C4-2B (cell line): ENCODE measurements at regions not wholly inside any gene's neighbourhood (a gene's known extent, or its start where the extent isn't known, plus 50 kb on each side); places are given as distances from the start of the nearest gene placed in this dataset.

Experiments used
- H3K27ac ChIP-seq: fragments of 450-650 bp; 2 replicates; pipeline ENCODE4 v1.5.1; 2017
- ZFX ChIP-seq: fragments of 450-650 bp; IDR thresholded peaks from 2 replicates; pipeline ENCODE4 v1.6.1; 2017
- TF ChIP-seq, protein P1 (sequence below): fragments of 450-650 bp; conservative IDR thresholded peaks from 2 replicates; pipeline ENCODE4 v1.5.1; 2017; ENCODE audit warnings: mild to moderate bottlenecking

DNA sequence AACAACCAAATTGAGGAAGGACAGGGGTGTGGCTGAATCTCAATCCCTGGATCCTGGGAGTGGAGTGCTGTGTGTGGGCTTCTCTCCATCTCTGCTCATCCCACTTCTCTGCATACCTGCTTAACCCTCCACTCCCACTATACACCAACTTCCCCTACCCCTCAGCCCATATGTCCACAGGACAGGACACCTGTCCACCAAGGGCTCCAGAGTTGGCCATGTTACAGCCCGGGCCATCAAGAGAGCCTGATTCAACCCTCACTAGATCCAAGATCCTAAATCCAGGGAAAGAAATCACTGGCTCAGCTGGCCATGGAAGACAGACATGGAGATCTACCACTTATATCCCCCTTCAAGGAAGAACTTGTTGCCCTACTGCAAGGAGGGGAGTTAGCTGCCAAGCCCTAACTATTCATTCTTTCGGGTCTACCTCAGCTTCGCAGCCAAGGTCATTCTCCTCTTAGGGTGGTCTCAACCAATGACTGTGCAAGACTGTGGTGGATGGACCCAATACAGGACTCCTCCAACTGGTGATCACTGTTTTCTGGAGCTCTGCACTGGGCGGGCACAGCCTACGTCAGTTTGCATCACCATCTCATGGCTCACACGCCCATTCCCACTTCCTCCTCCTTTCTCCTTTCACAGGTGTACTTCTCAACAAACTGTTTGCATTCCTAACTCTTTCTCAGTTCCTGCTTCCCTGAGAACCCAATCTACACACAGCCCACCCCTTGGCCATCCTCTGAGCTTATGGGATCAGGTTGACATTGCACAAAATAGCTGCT is 53.7 kb upstream of the ZBTB43 start:
- no peak overlapping the region for H3K27ac ChIP-seq
- TF ChIP-seq, protein P1, sequence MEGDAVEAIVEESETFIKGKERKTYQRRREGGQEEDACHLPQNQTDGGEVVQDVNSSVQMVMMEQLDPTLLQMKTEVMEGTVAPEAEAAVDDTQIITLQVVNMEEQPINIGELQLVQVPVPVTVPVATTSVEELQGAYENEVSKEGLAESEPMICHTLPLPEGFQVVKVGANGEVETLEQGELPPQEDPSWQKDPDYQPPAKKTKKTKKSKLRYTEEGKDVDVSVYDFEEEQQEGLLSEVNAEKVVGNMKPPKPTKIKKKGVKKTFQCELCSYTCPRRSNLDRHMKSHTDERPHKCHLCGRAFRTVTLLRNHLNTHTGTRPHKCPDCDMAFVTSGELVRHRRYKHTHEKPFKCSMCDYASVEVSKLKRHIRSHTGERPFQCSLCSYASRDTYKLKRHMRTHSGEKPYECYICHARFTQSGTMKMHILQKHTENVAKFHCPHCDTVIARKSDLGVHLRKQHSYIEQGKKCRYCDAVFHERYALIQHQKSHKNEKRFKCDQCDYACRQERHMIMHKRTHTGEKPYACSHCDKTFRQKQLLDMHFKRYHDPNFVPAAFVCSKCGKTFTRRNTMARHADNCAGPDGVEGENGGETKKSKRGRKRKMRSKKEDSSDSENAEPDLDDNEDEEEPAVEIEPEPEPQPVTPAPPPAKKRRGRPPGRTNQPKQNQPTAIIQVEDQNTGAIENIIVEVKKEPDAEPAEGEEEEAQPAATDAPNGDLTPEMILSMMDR = no peak
- TF ChIP-seq ZFX = no peak

DNA sequence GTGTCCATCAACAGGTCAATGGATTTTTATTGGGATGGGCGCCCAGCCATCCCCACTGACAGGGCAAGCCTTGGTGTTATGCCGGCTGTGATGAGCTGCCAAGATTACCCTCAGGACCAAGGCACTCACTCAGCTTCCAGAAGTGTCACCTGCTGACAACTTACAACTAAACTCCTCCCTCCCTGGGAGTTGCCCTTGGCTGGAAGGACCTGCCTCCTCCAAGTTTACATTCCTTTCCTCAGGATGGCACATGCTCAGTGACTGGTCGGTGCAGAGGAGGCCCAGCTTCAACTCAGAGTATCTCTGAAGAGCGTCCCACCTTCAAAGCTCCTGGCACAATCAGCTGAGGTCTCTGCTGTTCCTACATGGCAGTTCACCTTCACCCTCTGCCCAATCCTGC is 52.5 kb upstream of the ZBTB43 start:
- TF ChIP-seq ZFX = no peak
- TF ChIP-seq, protein P1 = no peak

DNA sequence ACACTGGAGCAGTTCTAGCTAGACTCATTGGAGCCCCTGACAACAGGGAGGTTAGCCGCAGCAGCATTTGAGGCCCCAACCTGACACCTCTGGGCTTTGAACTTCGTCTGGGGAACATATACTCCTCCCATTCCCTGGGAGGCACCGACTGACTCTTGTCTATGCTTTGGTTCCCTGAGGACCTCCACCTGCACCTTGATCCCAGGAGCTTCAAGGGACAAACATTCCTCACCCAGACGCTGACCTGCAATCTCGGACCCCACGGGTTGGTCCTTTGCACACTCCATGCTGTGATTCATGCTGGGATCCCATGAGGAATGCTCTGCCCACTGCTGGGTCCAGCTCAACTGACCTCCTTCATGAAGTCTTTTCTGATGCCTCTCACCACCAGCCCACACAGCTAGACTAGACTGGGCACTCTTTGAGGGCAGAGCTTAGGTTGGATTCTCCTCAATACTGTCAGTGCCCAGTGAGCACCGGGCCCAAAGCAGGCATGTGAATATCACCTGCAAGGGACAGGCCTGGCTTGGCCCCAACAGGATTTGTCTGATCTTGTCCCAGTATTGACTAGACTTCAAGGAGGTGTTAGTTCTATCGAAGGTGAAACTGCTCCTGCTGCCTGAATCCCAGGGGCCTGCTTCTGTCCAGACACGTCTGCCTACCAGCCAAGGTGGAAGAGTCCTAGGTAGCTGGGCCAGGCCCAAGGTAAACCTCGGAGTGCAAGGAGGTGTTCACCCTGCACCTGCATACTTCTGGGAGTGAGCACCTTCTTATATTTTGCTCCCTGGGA is 51.8 kb upstream of the ZBTB43 start:
- TF ChIP-seq, protein P1 = no peak
- TF ChIP-seq ZFX = no peak
- H3K27ac ChIP-seq = peak overlapping the region; percentile 25; the same call in 1 of the 2 replicates

More for the DNA sequence above, 52.5 kb upstream of the ZBTB43 start:
- no peak overlapping the region; the same call in 1 of the 2 replicates for H3K27ac ChIP-seq

DNA sequence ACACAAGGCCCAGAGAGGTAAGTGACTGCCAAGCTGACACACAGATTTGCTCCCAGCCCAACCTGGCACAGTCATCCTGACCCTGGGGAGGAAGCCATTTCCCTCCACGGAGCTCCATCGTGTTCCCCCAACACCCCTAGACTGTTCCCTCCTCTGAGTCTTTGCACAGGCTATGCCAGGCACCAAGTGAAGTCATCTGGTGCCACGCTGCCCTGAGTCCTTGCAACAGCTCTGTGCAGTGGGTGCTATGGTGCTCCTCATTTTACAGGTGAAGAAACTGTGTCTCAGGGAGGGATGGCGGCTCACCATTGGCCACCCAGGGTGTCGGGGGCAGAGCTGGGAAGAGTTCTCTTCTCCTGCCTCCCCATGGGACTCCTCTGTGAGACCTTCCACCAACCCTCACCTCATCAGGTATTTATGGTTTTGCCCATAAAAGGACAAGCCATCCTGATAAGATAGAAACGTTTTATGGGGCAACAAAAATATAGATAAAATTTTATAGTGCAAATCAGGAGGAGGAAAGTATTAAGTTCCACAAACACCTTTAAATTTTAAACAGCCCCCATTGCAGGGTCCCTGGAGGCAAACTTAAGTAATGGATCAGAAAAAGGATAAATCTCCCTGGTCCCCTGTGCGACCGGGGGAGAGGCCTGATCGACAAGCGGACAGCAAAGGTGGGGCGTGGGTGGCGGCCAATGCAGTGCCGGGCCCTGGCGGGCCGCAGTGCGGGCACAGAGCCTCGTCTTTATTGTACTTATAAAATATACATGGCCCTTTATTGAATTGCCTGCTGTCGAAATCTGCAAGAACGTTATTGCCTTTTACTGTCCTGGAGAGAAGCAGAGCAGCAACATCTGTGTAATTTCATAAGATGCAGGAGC is 50.2 kb upstream of the ZBTB43 start:
- TF ChIP-seq, protein P1 = no peak
- no peak for TF ChIP-seq ZFX
- H3K27ac ChIP-seq = peak overlapping the region; percentile 10; the same call in 1 of the 2 replicates
